NCI-H748 (cell line): ENCODE measurements at regions not wholly inside any gene's neighbourhood (a gene's known extent, or its start where the extent isn't known, plus 50 kb on each side); places are given as distances from the start of the nearest gene placed in this dataset.
"Not testable (repeated sequence)": the region's sequence is repeated elsewhere in the genome, so short reads cannot be mapped to it uniquely, and the experiment has no call there.

Experiments
- DNase-seq: peaks from one replicate; lab custom pipeline; 2025; ENCODE audit not compliant: unreplicated experiment; lab: John Stamatoyannopoulos, UW

DNA sequence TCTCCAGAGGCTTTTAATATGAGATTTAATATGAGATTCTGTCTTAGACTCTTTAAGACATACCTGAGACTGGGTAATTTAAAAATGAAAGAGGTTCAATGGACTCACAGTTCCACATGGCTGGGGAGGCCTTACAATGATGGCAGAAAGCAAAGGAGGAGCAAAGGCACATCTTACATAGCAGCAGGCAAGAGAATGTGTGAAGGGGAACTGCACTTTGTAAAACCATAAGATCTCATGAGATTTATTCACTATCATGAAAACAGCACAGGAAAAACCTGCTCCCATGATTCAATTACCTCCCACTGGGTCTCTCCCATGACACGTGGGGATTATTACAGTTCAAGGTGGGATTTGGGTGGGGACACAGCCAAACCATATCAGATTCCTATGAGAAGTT, 79.2 kb upstream of the DTNBP1 start:
- DNase-seq: not testable (repeated sequence)

DNA sequence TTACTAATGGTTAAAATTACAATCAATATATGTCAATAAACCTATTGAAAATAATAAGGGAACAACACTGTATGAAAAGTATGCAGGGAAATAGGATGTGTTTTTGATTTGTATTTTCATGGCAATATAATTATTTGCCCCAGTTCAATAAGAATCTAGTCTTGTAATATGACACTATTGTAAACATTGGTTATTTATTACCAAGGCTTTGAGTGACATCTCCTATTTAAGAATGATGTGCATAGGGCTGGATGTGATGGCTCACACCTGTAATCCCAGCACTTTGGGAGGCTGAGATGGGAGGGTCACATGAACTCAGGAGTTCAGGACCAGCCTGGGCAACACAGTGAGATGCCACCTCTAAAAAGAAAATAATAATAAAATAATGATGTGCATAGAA, 78.6 kb upstream of the DTNBP1 start:
- DNase-seq: peak; percentile 60

DNA sequence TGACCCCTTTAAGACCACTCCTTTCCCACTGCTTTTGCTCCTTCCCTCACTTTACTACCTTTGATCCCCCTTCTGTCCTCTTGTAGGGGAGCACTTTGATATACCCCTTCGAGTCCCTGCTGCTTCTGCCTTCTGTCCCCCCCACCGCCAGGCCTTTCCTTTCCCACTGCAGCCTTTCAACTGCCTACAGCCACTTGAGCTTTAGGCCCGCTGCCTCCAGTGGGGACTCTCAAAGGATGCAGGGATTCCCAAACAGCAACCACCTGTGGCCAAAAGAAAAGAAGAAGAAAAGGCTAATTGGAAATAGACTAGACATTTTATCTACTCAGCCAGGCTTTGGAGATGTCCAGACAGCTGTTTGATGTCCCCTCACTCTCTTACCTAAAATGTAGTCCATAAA, 77.0 kb upstream of the DTNBP1 start:
- DNase-seq: no peak

DNA sequence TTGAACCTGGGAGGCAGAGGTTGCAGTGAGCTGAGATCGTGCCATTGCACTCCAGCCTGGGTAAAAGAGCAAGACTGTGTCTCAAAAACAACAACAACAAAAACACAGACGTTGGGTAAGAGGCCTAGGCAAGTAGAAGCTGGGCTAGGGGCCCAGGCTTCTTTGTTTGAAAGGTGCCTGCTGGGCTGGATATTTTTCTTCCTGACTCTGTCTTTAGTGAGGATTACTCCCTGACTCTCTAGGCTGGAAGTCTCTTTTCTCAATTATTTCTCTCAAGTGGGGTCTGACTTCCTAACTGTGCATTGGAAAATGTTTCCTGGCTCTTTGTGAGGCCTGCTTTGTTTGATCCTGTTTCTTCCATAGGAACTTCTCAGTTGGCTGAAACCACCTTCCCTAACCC, 76.5 kb upstream of the DTNBP1 start:
- DNase-seq: no peak

DNA sequence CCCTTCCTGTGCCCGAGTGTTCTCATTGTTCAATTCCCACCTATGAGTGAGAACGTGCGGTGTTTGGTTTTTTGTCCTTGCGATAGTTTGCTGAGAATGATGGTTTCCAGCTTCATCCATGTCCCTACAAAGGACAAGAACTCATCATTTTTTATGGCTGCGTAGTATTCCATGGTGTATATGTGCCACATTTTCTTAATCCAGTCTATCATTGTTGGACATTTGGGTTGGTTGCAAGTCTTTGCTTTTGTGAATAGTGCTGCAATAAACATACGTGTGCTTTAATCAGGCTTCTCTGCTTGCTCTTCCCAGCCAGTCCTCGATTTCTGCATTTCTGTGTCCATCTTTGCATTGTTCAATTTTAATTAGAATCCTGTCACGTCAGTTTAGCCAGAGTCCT, 75.4 kb upstream of the DTNBP1 start:
- not testable (repeated sequence) for DNase-seq

DNA sequence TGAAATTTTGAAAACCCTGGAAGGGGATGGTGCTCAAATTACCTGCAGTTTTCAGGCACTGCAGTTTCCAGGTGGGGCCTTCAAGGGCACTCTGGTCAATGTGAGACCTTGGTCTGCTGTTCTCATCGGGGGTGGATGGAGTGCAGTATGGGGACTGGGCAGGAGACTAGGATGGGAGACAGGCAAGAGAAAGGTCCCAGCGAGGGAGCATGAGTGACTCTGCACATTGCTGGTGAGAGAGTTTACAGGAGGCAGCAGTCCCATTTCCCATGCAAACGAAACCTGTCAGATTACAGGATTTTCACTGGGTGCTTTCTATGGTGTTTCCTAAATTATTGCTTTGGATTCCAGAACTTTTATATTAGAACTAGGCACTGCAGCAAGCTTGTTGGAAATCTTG, 73.5 kb upstream of the DTNBP1 start:
- peak; percentile 40 for DNase-seq

DNA sequence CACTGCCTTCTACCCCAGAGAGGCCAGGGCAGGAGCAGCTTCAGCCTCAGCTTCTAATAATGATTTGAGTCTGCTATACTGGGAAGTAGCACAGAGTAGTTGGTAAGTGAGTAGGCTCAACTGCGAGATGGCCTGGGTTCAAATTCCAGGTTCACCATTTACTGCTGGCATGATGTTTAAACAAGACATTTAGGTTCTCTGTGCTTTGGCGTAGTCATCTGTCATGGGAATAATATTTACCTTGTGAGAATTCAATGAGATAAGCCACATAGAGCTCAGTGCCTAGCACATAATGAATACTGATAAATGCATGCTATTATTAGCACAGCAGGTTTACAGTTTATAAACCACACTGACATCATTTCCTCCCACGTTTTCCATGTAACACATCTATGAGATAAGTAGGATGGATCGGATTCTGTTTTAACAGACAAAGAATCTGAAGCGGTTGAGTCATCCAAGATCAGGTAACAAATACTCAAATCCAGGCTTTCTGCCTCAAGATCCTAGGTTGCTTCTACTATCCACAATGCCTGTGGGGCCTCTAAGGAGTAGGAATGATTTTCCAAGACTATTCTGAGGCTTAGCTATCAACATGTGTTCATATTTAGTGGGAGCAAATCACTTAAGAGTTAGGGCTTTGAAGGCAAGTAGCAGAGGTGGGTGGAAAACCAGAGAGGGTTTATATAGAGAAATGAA, 72.9 kb upstream of the DTNBP1 start:
- DNase-seq: peak; percentile 96

DNA sequence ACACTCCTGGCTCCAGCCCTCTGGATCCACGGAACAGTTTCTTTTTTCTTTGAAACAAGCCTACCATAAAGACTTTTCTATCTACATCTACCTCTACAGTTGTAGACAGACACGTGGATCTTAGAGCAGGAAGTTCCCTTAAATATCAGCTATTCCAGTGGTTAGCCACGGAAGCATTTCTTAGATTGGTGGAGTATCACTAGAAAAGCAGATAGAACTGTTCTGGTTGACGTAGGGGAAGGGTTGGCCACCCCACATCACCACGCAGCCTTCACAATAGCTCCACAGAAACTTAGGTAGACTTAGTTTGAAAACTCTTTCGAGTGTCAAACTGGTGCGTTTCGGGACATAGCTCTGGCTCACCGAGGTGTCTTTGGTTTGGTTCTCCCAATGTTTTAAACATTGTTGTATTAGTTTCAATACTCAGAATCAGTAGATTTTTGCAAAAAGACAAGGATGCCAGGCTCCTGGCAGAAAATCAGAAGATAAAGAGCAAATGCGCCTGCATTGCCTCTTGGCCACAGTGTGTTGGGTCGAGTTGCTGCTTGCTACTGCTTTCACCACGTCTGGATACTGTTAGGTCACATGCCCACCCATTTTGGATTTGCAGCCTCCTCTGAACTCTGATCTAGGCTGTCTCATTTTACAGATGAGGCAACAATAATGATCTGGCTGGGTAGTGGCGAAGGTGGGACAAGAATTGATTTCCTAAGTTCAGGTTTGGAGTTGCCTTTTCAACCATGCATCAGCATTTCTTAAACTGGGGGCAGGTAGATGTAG, 71.5 kb upstream of the DTNBP1 start:
- DNase-seq: no peak

DNA sequence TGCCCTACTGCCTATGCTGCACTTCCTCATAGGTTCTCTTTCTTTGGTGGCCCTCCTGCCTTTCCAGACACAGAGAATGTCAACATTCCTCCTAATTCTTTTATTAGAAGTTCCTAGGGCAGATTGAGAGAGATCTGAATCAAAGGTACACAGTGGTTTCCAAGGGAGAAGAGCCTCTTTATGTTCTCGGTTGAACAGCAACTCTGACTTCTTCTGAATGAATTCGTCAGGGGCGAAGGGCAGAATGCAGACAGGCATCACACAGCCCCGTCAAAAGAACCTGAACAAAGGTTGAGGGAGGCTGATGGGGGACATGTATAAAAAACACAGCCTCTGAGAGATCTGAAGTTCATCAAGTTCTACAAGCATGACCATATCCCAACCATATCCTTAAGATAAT, 68.1 kb upstream of the DTNBP1 start:
- DNase-seq: peak; percentile 24

DNA sequence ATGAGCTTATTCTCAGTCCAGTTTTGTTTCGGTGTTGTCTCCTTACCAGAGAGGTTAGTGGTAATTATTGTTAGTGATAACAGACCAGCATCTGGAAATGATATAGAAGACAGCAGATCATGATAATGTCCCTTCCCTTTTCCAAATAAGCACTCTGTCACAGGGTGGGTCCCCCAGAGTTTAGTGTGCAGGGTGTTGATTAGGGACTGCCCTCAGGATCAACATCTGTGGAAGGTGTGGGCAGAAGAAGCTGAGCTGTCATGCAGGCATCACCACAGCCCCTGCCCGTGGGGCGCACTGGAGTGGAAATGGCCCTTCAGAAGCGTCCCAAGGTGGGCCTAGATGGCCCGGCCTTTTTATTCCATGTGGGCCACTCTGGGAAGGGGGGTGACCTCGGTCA, 67.6 kb upstream of the DTNBP1 start:
- DNase-seq: no peak

DNA sequence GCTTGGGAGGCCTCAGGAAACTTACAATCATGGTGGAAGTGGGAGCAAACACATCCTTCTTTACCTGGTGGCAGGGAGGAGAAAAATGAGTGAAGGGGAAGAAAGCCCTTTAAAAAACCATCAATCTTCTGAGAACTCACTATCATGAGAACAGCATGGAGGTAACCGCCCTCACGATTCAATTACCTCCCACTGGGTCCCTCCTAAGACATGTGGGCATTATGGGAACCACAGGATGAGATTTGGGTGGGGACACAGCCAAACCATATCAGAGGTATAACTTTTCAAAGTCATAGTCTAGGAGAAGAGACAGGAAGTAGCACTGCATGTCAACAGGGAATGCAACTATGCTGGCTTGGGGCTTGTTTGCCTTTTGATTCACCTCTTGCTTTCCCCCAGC, 59.9 kb upstream of the DTNBP1 start:
- DNase-seq: no peak

DNA sequence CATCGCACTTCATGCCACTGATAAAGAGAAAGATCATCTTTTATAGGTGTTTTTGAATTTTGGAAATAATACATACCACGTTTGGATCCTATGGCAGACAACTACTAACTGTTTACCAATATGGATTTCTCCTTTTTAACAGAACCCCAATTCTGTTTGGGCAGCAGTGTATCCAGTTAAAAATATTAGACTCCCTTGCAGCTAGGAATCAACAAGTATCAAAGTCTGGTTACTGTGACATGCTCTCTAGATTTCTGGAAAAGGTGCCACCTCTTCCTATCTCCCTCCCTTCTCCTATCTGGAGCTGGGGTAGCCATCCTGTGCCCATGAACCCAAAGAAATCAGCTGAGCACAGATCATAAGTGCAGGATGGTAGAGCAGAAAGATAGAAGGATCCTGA, 54.1 kb upstream of the DTNBP1 start:
- DNase-seq: no peak

DNA sequence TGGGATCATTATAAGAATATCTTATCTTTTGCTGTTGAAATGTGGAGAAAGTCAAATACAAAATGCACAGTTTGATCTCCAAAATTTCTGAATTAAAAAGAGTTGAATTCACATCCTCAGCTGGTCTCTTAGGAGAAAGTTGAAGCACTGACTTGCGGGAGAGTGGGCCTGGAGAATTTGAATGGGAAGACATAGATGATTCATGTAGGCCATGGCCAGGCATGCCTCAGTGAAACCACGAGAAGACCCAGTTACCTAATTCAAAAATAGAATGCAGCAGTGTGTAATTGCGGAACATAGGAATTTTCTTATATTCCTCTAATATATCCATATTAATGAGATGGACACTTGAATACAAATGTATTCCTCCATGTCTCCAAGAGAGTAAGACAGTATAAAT, 53.0 kb upstream of the DTNBP1 start:
- DNase-seq: no peak

DNA sequence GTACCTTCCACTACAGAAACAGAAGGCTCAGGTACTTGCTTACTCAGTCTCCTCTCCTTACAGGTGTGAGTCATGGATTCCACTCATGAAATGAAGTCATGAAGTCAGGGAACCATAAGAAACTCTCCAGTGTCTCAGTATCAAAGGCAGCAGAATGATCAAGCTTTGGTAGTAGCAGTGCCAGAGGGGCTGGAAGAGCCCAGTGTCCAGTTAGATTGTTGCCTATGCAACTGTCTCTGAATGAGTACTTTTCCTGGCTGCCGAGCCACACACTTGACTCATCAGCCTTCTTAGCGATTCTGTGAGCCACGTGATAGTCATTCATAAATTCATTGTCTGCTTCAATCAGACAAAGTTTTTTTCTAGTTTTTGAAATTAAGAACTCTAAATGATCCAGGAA, 52.2 kb upstream of the DTNBP1 start:
- no peak for DNase-seq

DNA sequence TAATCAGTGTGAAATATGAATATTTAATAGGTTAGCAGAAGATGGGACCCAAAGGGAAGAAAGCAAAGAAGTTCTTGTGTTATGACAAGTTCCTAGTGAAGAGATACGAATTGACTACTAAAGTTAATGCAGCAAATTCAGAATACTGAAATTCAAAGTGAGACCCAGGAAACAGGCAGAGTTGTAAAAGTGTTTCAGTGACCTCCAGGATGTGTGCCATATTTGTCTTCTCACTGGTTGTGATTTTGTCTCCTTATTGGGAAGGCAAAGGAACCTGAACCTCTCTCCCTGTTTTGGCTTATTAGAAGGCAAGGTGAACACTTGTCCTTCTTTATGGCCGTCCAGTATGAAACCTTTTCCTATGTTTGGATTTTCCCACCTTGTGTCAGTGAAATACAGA, 51.8 kb upstream of the DTNBP1 start:
- no peak for DNase-seq

DNA sequence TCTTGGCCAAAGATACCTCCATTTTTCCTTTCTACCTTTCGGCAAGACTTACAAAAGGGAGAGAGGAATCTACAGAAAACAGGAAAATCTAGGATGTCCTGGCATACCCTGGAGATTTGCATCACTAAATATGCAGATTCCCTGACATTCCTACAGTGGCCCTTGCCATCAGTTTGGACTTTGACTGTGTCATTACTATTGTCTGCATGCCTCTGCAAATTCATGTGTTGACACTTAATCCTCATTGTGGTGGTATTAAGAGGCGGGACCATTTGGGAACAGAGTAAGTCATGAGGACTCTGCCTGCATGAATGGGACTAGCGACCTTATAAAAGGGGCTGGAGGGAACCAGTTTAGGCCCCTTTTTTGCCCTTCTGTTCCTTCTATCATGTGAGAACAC, 50.5 kb upstream of the DTNBP1 start:
- no peak for DNase-seq

DNA sequence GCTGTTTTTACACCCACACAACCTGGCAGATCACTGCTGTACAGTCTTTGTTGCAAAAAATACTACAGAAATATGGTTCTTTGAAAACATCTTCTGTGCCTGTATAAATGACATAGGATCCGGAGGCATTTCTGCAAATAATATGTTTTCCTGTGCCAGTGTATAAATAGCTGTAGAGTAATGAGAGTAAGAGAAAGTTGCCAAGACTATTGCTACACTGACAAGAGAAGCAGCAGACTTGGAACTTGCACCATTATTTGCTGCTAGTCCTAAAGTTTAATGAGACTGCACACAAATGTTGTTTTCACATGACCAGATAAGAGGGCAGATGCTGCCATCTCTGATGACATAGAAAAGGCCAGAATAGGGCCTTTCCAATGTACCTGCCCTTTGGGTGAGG, 50.0 kb upstream of the DTNBP1 start:
- no peak for DNase-seq
